K562 (cell line): ENCODE measurements at regions not wholly inside any gene's neighbourhood (a gene's known extent, or its start where the extent isn't known, plus 50 kb on each side); places are given as distances from the start of the nearest gene placed in this dataset.

Experiments used
- AFF1 ChIP-seq, 2 experiments: fragments of 450-650 bp; IDR thresholded peaks; 2 replicates each; pipeline ENCODE4 v1.6.1; 2018; ENCODE audit warnings: mild to moderate bottlenecking in 2 of 2, low read depth in 1 of 2; ENCODE audit not compliant: partially characterized antibody in 2 of 2
- ARID1B ChIP-seq: fragments of 450-650 bp; IDR thresholded peaks from 2 replicates; pipeline ENCODE4 v1.6.1; 2016; ENCODE audit warnings: antibody characterized with exemption, mild to moderate bottlenecking, inconsistent platforms
- BRF2 ChIP-seq: IDR thresholded peaks from 3 replicates; pipeline ENCODE4 v1.6.1; 2011; ENCODE audit warnings: borderline replicate concordance, mild to moderate bottlenecking; ENCODE audit not compliant: insufficient read length, insufficient read depth
- CC2D1A ChIP-seq: fragments of 450-650 bp; IDR thresholded peaks from 2 replicates; pipeline ENCODE4 v1.6.1; 2017; ENCODE audit warnings: mild to moderate bottlenecking
- ETV6 ChIP-seq, 3 experiments: fragments of 150-350 bp in 1 of 3; sonication (generic) in 1 of 3; formaldehyde crosslinking in 1 of 3; IDR thresholded peaks; 2 replicates each; pipeline versions ENCODE4 v1.6.1 to v1.8.0; 2014 to 2022; ENCODE audit warnings: borderline replicate concordance in 2 of 3, low read depth in 2 of 3, antibody characterized with exemption in 1 of 3, low read length in 1 of 3, mild to moderate bottlenecking in 1 of 3, missing genetic modification reagents in 1 of 3
- ILK ChIP-seq: fragments of 450-650 bp; IDR thresholded peaks from 2 replicates; pipeline ENCODE4 v1.6.1; 2016; ENCODE audit warnings: missing genetic modification characterization, low read depth, mild to moderate bottlenecking, missing compliant biosample characterization, moderate library complexity, borderline replicate concordance
- LCOR ChIP-seq: sonication (generic); formaldehyde crosslinking; IDR thresholded peaks from 2 replicates; pipeline ENCODE4 v1.8.0; 2022; ENCODE audit warnings: mild to moderate bottlenecking, missing genetic modification reagents
- NR4A1 ChIP-seq, 2 experiments: fragments of 250-450 bp in 1 of 2; fragments of 450-650 bp in 1 of 2; sonication (Bioruptor Pico) in 1 of 2; IDR thresholded peaks; 2 replicates each; pipeline versions ENCODE4 v1.4.0 to v1.6.1; 2016 to 2020; ENCODE audit warnings: mild to moderate bottlenecking in 2 of 2, missing compliant biosample characterization in 1 of 2, missing genetic modification characterization in 1 of 2, moderate library complexity in 1 of 2
- NRF1 ChIP-seq, 2 experiments: fragments of 450-650 bp; IDR thresholded peaks in 1 of 2; conservative IDR thresholded peaks in 1 of 2; 2 replicates each; pipeline ENCODE4 v1.6.1; 2014; ENCODE audit warnings: mild to moderate bottlenecking in 2 of 2
- RREB1 ChIP-seq: fragments of 250-450 bp; sonication (Bioruptor Pico); IDR thresholded peaks from 2 replicates; pipeline ENCODE4 v1.4.0; 2020
- SOX6 ChIP-seq: fragments of 450-650 bp; IDR thresholded peaks from 2 replicates; pipeline ENCODE4 v1.6.1; 2014; ENCODE audit warnings: mild to moderate bottlenecking
- ZNF347 ChIP-seq: fragments of 450-650 bp; formaldehyde crosslinking; IDR thresholded peaks from 2 replicates; pipeline ENCODE4 v1.4.0; 2020; ENCODE audit warnings: low read depth, mild to moderate bottlenecking, moderate library complexity

- TF ChIP-seq BRF2 (no peak), RREB1 (CRISPR knock-in tag) (no peak), CC2D1A (no peak), SOX6 (peak; percentile 34; the same call in 1 of the 2 replicates), AFF1 (IDR thresholded peaks at IDR 0.05; ENCODE audit: low read depth in 1 of 2, partially characterized antibody in 2 of 2) (no peak), LCOR (no peak), ZNF347 (CRISPR knock-in tag) (no peak), ILK (tag) (no peak), NRF1 (conservative IDR thresholded peaks at IDR 0.05 in 1 of 2, IDR thresholded peaks at IDR 0.05 in 1 of 2) (no peak), ARID1B (peak; percentile 85), NR4A1 (CRISPR knock-in tag; IDR thresholded peaks at IDR 0.05) (no peak), NR4A1 (tag; IDR thresholded peaks at IDR 0.05) (no peak), ETV6 (IDR thresholded peaks at IDR 0.05; ENCODE audit: borderline replicate concordance in 1 of 2, low read depth in 2 of 2, low read length in 1 of 2) (no peak), ETV6 (CRISPR knock-in tag; IDR thresholded peaks at IDR 0.05; ENCODE audit: borderline replicate concordance) (no peak)
These were observed 88.0 kb upstream of the MAX start (continued) for GRCh38 chr14:65190312-65190711.
